Inferior parietal cortex (tissue), 1 donor: ENCODE measurements at regions not wholly inside any gene's neighbourhood (a gene's known extent, or its start where the extent isn't known, plus 50 kb on each side); places are given as distances from the start of the nearest gene placed in this dataset.
"Not testable (repeated sequence)": the region's sequence is repeated elsewhere in the genome, so short reads cannot be mapped to it uniquely, and the experiment has no call there.

Experiments used
- DNase-seq: peaks from one replicate; pipeline ENCODE4 v3.0.0-alpha.2; 2016; ENCODE audit errors: extremely low spot score

GRCh38 chr2:194992648-194993047 is 664.4 kb upstream of the SLC39A10 start:
- DNase-seq = no peak

GRCh38 chr2:194985258-194985657 is 671.8 kb upstream of the SLC39A10 start:
- no peak for DNase-seq

- DNase-seq = no peak
Measured at GRCh38 chr2:194962254-194962653, 694.8 kb upstream of the SLC39A10 start.

GRCh38 chr2:194954218-194954617 is 702.8 kb upstream of the SLC39A10 start:
- DNase-seq = no peak

- no peak for DNase-seq
Measured at GRCh38 chr2:194946826-194947225, 710.2 kb upstream of the SLC39A10 start.

GRCh38 chr2:194938066-194938465 is 719.0 kb upstream of the SLC39A10 start:
- no peak for DNase-seq

GRCh38 chr2:194927489-194927888 is 729.5 kb upstream of the SLC39A10 start:
- no peak for DNase-seq

GRCh38 chr2:194926873-194927272 is 730.2 kb upstream of the SLC39A10 start:
- DNase-seq = no peak

- no peak for DNase-seq
Measured at GRCh38 chr2:194925742-194926141, 731.3 kb upstream of the SLC39A10 start.

GRCh38 chr2:194917519-194917918 is 739.5 kb upstream of the SLC39A10 start:
- DNase-seq = no peak

GRCh38 chr2:194915485-194915884 is 741.5 kb upstream of the SLC39A10 start:
- no peak for DNase-seq

GRCh38 chr2:194907569-194907968 is 749.5 kb upstream of the SLC39A10 start:
- no peak for DNase-seq

- DNase-seq = no peak
Measured at GRCh38 chr2:194896871-194897270, 760.2 kb upstream of the SLC39A10 start.

GRCh38 chr2:194883711-194884110 is 773.3 kb upstream of the SLC39A10 start:
- no peak for DNase-seq

GRCh38 chr2:194870974-194871535 is 786.0 kb upstream of the SLC39A10 start:
- no peak for DNase-seq

- no peak for DNase-seq
Measured at GRCh38 chr2:194867328-194867727, 789.7 kb upstream of the SLC39A10 start.

- DNase-seq = no peak
Measured at GRCh38 chr2:194854941-194855340, 802.1 kb upstream of the SLC39A10 start.

GRCh38 chr2:194842871-194843270 is 814.2 kb upstream of the SLC39A10 start:
- no peak for DNase-seq

- not testable (repeated sequence) for DNase-seq
Measured at GRCh38 chr2:194834371-194834770, 822.7 kb upstream of the SLC39A10 start.

GRCh38 chr2:194826241-194826640 is 830.8 kb upstream of the SLC39A10 start:
- DNase-seq = no peak

GRCh38 chr2:194824450-194824849 is 832.6 kb upstream of the SLC39A10 start:
- DNase-seq = no peak

- DNase-seq = no peak
Measured at GRCh38 chr2:194822657-194823056, 834.4 kb upstream of the SLC39A10 start.

GRCh38 chr2:194822097-194822496 is 834.9 kb upstream of the SLC39A10 start:
- DNase-seq = no peak

GRCh38 chr2:194819367-194819766 is 837.7 kb upstream of the SLC39A10 start:
- peak; percentile 25 for DNase-seq
